Neural cell (in vitro differentiated cells): ENCODE measurements at regions not wholly inside any gene's neighbourhood (a gene's known extent, or its start where the extent isn't known, plus 50 kb on each side); places are given as distances from the start of the nearest gene placed in this dataset.

Experiments
- H2AFZ ChIP-seq: fragments of 200-600, 300-800 bp; sonication (generic), shearing (Covaris generic); 2 replicates; pipeline ENCODE4 v1.6.0; 2014; ENCODE audit warnings: low read depth, mild to moderate bottlenecking, antibody characterized with exemption, low read length, moderate library complexity
- H3F3A ChIP-seq: fragments of 200-600 bp; shearing (Covaris generic); 2 replicates; pipeline ENCODE4 v1.6.1; 2016; ENCODE audit warnings: mild to moderate bottlenecking, moderate library complexity, mixed read lengths, antibody characterized with exemption, low read length; ENCODE audit not compliant: insufficient read depth, poor library complexity, severe bottlenecking
- H3K27ac ChIP-seq: fragments of 200-600, 300-800 bp; sonication (generic), shearing (Covaris generic); 2 replicates; pipeline ENCODE4 v1.5.1; 2014; ENCODE audit warnings: mild to moderate bottlenecking, low read length, moderate library complexity
- H3K27me3 ChIP-seq: fragments of 300-800, 200-600 bp; sonication (generic), shearing (Covaris generic); 2 replicates; pipeline ENCODE4 v1.6.0; 2014; ENCODE audit warnings: mild to moderate bottlenecking, low read depth, low read length, moderate library complexity; ENCODE audit not compliant: insufficient read depth
- H3K36me3 ChIP-seq: fragments of 300-800, 200-600 bp; sonication (generic), shearing (Covaris generic); 2 replicates; pipeline ENCODE4 v1.5.1; 2014; ENCODE audit warnings: mild to moderate bottlenecking, antibody characterized with exemption, low read length, moderate library complexity; ENCODE audit not compliant: insufficient read depth
- H3K4me2 ChIP-seq: fragments of 300-800, 200-600 bp; sonication (generic), shearing (Covaris generic); 2 replicates; pipeline ENCODE4 v1.6.0; 2014; ENCODE audit warnings: mild to moderate bottlenecking, low read length
- H3K4me3 ChIP-seq: fragments of 300-800, 200-600 bp; sonication (generic), shearing (Covaris generic); 2 replicates; pipeline ENCODE4 v1.5.1; 2014; ENCODE audit warnings: mild to moderate bottlenecking, low read length, moderate library complexity
- H3K79me2 ChIP-seq: fragments of 200-600 bp; shearing (Covaris generic); replicated peaks from 2 replicates; pipeline ENCODE4 v1.6.0; 2014; ENCODE audit warnings: mild to moderate bottlenecking, low read length, moderate library complexity; ENCODE audit not compliant: insufficient read depth
- H3K9ac ChIP-seq: fragments of 300-800, 200-600 bp; sonication (generic), shearing (Covaris generic); 2 replicates; pipeline ENCODE4 v1.6.1; 2016; ENCODE audit warnings: mild to moderate bottlenecking, low read length, mixed read lengths
- H3K9me2 ChIP-seq: fragments of 200-600 bp; shearing (Covaris generic); 2 replicates; pipeline ENCODE4 v1.6.1; 2016; ENCODE audit warnings: mild to moderate bottlenecking, low read length, mixed read lengths; ENCODE audit not compliant: insufficient read depth
- H3K9me3 ChIP-seq: fragments of 200-600, 300-800 bp; sonication (generic), shearing (Covaris generic); 2 replicates; pipeline ENCODE4 v1.6.1; 2016; ENCODE audit warnings: mild to moderate bottlenecking, mixed run types, low read length, moderate library complexity, mixed read lengths
- H4K20me1 ChIP-seq: fragments of 200-600 bp; shearing (Covaris generic); 2 replicates; pipeline ENCODE4 v1.6.1; 2016; ENCODE audit warnings: mild to moderate bottlenecking, mixed run types; ENCODE audit not compliant: insufficient read depth
- EP300 ChIP-seq: fragments of 450-650 bp; conservative IDR thresholded peaks from 2 replicates; pipeline ENCODE4 v1.6.1; 2014; ENCODE audit warnings: antibody characterized with exemption, mild to moderate bottlenecking, moderate library complexity; ENCODE audit not compliant: poor library complexity, severe bottlenecking
- EZH2 ChIP-seq: fragments of 200-600, 300-800 bp; shearing (Covaris generic), sonication (generic); IDR thresholded peaks from 2 replicates; pipeline ENCODE4 v1.6.1; 2014; ENCODE audit warnings: antibody characterized with exemption, low read length, borderline replicate concordance, mild to moderate bottlenecking; ENCODE audit not compliant: insufficient read depth, poor library complexity, severe bottlenecking
- MXI1 ChIP-seq: fragments of 450-650 bp; conservative IDR thresholded peaks from 2 replicates; pipeline ENCODE4 v1.6.1; 2014; ENCODE audit warnings: antibody characterized with exemption, mild to moderate bottlenecking; ENCODE audit not compliant: poor library complexity, severe bottlenecking
- POLR2AphosphoS5 ChIP-seq: IDR thresholded peaks from 2 replicates; pipeline ENCODE4 v1.6.1; 2012
- RAD21 ChIP-seq: fragments of 450-650 bp; conservative IDR thresholded peaks from 2 replicates; pipeline ENCODE4 v1.6.1; 2014; ENCODE audit warnings: antibody characterized with exemption, mild to moderate bottlenecking, moderate library complexity
- TAF1 ChIP-seq: IDR thresholded peaks from 2 replicates; pipeline ENCODE4 v1.6.1; 2012; ENCODE audit warnings: low read depth
- TF ChIP-seq, protein P1 (sequence below): IDR thresholded peaks from 2 replicates; pipeline ENCODE4 v1.6.1; 2012; ENCODE audit warnings: borderline replicate concordance
- TF ChIP-seq, protein P2 (sequence below): fragments of 450-650 bp; IDR thresholded peaks from 2 replicates; pipeline ENCODE4 v1.5.1; 2014; ENCODE audit warnings: antibody characterized with exemption, mild to moderate bottlenecking, moderate library complexity; ENCODE audit not compliant: poor library complexity, severe bottlenecking

- Histone ChIP-seq H3K27ac (no peak overlapping the region), H4K20me1 (no peaks in the 10 kb centered on the region), H3K9me2 (no peaks in the 10 kb centered on the region), H3K79me2 (no peaks in the 10 kb centered on the region), H3K36me3 (no peaks in the 10 kb centered on the region), H3F3A (no peaks in the 10 kb centered on the region), H3K9ac (no peak overlapping the region), H3K4me2 (no peak overlapping the region), H2AFZ (no peak overlapping the region), H3K9me3 (no peaks in the 10 kb centered on the region), H3K27me3 (no peaks in the 10 kb centered on the region), H3K4me3 (no peak overlapping the region)
- no peak for TF ChIP-seq RAD21
- TF ChIP-seq MXI1 = no peak
- no peak for TF ChIP-seq EZH2
- TF ChIP-seq, protein P1, sequence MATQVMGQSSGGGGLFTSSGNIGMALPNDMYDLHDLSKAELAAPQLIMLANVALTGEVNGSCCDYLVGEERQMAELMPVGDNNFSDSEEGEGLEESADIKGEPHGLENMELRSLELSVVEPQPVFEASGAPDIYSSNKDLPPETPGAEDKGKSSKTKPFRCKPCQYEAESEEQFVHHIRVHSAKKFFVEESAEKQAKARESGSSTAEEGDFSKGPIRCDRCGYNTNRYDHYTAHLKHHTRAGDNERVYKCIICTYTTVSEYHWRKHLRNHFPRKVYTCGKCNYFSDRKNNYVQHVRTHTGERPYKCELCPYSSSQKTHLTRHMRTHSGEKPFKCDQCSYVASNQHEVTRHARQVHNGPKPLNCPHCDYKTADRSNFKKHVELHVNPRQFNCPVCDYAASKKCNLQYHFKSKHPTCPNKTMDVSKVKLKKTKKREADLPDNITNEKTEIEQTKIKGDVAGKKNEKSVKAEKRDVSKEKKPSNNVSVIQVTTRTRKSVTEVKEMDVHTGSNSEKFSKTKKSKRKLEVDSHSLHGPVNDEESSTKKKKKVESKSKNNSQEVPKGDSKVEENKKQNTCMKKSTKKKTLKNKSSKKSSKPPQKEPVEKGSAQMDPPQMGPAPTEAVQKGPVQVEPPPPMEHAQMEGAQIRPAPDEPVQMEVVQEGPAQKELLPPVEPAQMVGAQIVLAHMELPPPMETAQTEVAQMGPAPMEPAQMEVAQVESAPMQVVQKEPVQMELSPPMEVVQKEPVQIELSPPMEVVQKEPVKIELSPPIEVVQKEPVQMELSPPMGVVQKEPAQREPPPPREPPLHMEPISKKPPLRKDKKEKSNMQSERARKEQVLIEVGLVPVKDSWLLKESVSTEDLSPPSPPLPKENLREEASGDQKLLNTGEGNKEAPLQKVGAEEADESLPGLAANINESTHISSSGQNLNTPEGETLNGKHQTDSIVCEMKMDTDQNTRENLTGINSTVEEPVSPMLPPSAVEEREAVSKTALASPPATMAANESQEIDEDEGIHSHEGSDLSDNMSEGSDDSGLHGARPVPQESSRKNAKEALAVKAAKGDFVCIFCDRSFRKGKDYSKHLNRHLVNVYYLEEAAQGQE = no peak
- no peak for TF ChIP-seq EP300
These were observed 658.0 kb upstream of the NRG3 start for GRCh38 chr10:81216949-81217348.

- H3K27me3 ChIP-seq = no peaks in the 10 kb centered on the region
- no peak overlapping the region for H3K27ac ChIP-seq
- H2AFZ ChIP-seq = no peak overlapping the region
- no peaks in the 10 kb centered on the region for H4K20me1 ChIP-seq
- no peaks in the 10 kb centered on the region for H3K9me2 ChIP-seq
- no peaks in the 10 kb centered on the region for H3K79me2 ChIP-seq
- no peak overlapping the region for H3K4me3 ChIP-seq
- H3F3A ChIP-seq = no peaks in the 10 kb centered on the region
- no peaks in the 10 kb centered on the region for H3K36me3 ChIP-seq
- TF ChIP-seq, protein P2, sequence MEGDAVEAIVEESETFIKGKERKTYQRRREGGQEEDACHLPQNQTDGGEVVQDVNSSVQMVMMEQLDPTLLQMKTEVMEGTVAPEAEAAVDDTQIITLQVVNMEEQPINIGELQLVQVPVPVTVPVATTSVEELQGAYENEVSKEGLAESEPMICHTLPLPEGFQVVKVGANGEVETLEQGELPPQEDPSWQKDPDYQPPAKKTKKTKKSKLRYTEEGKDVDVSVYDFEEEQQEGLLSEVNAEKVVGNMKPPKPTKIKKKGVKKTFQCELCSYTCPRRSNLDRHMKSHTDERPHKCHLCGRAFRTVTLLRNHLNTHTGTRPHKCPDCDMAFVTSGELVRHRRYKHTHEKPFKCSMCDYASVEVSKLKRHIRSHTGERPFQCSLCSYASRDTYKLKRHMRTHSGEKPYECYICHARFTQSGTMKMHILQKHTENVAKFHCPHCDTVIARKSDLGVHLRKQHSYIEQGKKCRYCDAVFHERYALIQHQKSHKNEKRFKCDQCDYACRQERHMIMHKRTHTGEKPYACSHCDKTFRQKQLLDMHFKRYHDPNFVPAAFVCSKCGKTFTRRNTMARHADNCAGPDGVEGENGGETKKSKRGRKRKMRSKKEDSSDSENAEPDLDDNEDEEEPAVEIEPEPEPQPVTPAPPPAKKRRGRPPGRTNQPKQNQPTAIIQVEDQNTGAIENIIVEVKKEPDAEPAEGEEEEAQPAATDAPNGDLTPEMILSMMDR = no peak
- TF ChIP-seq MXI1 (no peak), EP300 (no peak), POLR2AphosphoS5 (no peak), RAD21 (no peak)
- no peak overlapping the region for H3K4me2 ChIP-seq
- H3K9me3 ChIP-seq = no peaks in the 10 kb centered on the region
- no peak overlapping the region for H3K9ac ChIP-seq
These were observed 656.7 kb upstream of the NRG3 start for GRCh38 chr10:81218307-81218706.

DNA sequence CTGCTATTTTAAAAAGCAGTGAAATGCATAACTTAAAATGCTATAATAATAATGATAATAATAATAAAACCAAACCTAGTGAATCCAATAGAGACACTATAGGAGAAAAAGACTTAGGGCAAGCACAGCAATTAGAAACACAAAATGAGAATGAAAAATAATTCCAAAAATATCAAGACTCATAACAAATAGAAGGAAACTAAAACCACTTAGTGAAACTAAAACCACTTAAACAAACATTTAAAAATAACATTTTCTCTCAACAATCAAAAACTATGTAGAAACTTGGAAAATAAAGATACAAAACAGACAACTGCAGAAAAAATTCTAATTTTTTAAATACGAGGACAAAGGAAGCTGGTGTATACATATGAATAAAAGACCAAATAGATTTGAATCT, 655.2 kb upstream of the NRG3 start:
- H3K79me2 ChIP-seq = no peaks in the 10 kb centered on the region
- H3K9me2 ChIP-seq = no peaks in the 10 kb centered on the region
- no peak overlapping the region for H3K27ac ChIP-seq
- no peak overlapping the region for H3K9ac ChIP-seq
- no peaks in the 10 kb centered on the region for H4K20me1 ChIP-seq
- H3F3A ChIP-seq = no peaks in the 10 kb centered on the region
- TF ChIP-seq POLR2AphosphoS5 (no peak), TAF1 (no peak), MXI1 (no peak), EP300 (no peak), RAD21 (no peak)
- TF ChIP-seq, protein P2 = no peak
- H3K27me3 ChIP-seq = no peaks in the 10 kb centered on the region
- no peaks in the 10 kb centered on the region for H3K9me3 ChIP-seq
- no peak overlapping the region for H3K4me2 ChIP-seq
- no peaks in the 10 kb centered on the region for H3K36me3 ChIP-seq
- H3K4me3 ChIP-seq = no peak overlapping the region
- no peak overlapping the region for H2AFZ ChIP-seq
